K562 (cell line): ENCODE measurements at regions not wholly inside any gene's neighbourhood (a gene's known extent, or its start where the extent isn't known, plus 50 kb on each side); places are given as distances from the start of the nearest gene placed in this dataset.

Source experiments
- ATAC-seq: fragments of 200-7000 bp; cut with Tn5 transposase; 3 replicates; pipeline ENCODE4 v1.9.1; 2020; ENCODE audit warnings: moderate library complexity
- BruUV-seq: library from RNA; stranded (reverse); fragments of 400-500 nt; replicated peaks from 2 replicates; lab custom pipeline; 2021; lab: Mats Ljungman, UMichigan
- CTCF ChIA-PET: fragments of 300-600 bp; formaldehyde crosslinking; extraction: SDS; loops from one replicate; lab custom pipeline; 2021; ENCODE audit warnings: low intra/inter-chr PET ratio; lab: Yijun Ruan, JAX
- POLR2A ChIA-PET: fragments of 300-600, 350-650 bp; sonication (Branson Sonifier 250); formaldehyde crosslinking; extraction: SDS; loops from one replicate; lab custom pipeline; 2021; ENCODE audit warnings: antibody characterized with exemption, inconsistent platforms; lab: Yijun Ruan, JAX
- DNase-seq, 4 experiments: peaks; one replicate each; pipeline versions ENCODE4 v3.0.0 to v3.0.0-alpha.2; 2011 to 2018; ENCODE audit warnings: low spot score in 3 of 4, mixed read lengths in 3 of 4; ENCODE audit errors: extremely low read depth in 1 of 4
- FAIRE-seq: peaks from 2 replicates; lab custom pipeline; 2011; peaks lifted over from hg19 to GRCh38; lab: Jason Lieb, UNC
- H2AFZ ChIP-seq: 2 replicates; pipeline ENCODE4 v1.6.0; 2011; ENCODE audit warnings: low read depth, low read length, control low read depth, inconsistent platforms
- H3K27ac ChIP-seq: fragments of 200-600 bp; 3 replicates; pipeline ENCODE4 v1.8.0; 2011; ENCODE audit warnings: low read depth, mild to moderate bottlenecking, control low read depth, inconsistent platforms, low read length, moderate library complexity, mixed read lengths; ENCODE audit errors: extremely low read depth
- H3K27me3 ChIP-seq, 2 experiments: fragments of 300-600 bp in 1 of 2; 2 replicates in 1 of 2; 3 replicates in 1 of 2; pipeline versions ENCODE4 v1.6.0 to v1.8.0; 2011; ENCODE audit warnings: inconsistent platforms in 2 of 2, low read length in 2 of 2, mild to moderate bottlenecking in 1 of 2, mixed read lengths in 1 of 2, moderate library complexity in 1 of 2; ENCODE audit not compliant: control insufficient read depth in 2 of 2, insufficient read depth in 2 of 2
- H3K36me3 ChIP-seq: fragments of 300-600 bp; 3 replicates; pipeline ENCODE4 v1.8.0; 2011; ENCODE audit warnings: mild to moderate bottlenecking, low read length, inconsistent platforms; ENCODE audit not compliant: control insufficient read depth, insufficient read depth
- H3K4me1 ChIP-seq, 2 experiments: fragments of 200-600 bp in 1 of 2; replicated peaks in 1 of 2; 2 replicates in 1 of 2; 3 replicates in 1 of 2; pipeline versions ENCODE4 v1.5.1 to v1.8.0; 2011; ENCODE audit warnings: inconsistent platforms in 2 of 2, low read length in 2 of 2, mild to moderate bottlenecking in 1 of 2, mixed read lengths in 1 of 2, moderate library complexity in 1 of 2; ENCODE audit not compliant: control insufficient read depth in 2 of 2, insufficient read depth in 2 of 2
- H3K4me2 ChIP-seq: 2 replicates; pipeline ENCODE4 v1.6.1; 2011; ENCODE audit warnings: low read length, control low read depth, inconsistent platforms, mixed read lengths; ENCODE audit not compliant: insufficient read depth
- H3K4me3 ChIP-seq: fragments of 200-600 bp; sonication (generic), shearing (Covaris generic); 2 replicates; pipeline ENCODE4 v1.5.1; 2016; ENCODE audit warnings: control low read depth, inconsistent platforms
- H3K79me2 ChIP-seq: fragments of 200-600 bp; 3 replicates; pipeline ENCODE4 v1.8.0; 2011; ENCODE audit warnings: low read length, inconsistent platforms; ENCODE audit not compliant: control insufficient read depth, insufficient read depth
- H3K9ac ChIP-seq, 2 experiments: 2 replicates each; pipeline versions ENCODE4 v1.6.0 to v1.6.1; 2011; ENCODE audit warnings: low read depth in 2 of 2, low read length in 2 of 2, control low read depth in 1 of 2, inconsistent platforms in 1 of 2, mild to moderate bottlenecking in 1 of 2, mixed read lengths in 1 of 2; ENCODE audit not compliant: insufficient read depth in 1 of 2
- H3K9me1 ChIP-seq: one replicate; pipeline ENCODE4 v1.6.0; 2011; ENCODE audit warnings: inconsistent platforms, mild to moderate bottlenecking, low read length, moderate library complexity; ENCODE audit not compliant: control insufficient read depth, insufficient read depth
- H3K9me3 ChIP-seq: replicated peaks from 2 replicates; pipeline ENCODE4 v1.5.1; 2011; ENCODE audit warnings: low read depth, low read length, inconsistent platforms; ENCODE audit not compliant: control insufficient read depth, insufficient read depth
- H4K20me1 ChIP-seq: replicated peaks from 2 replicates; pipeline ENCODE4 v1.6.1; 2011; ENCODE audit warnings: low read length, inconsistent platforms, mixed read lengths; ENCODE audit not compliant: control insufficient read depth, insufficient read depth
- WGBS: fragments of 100-300 bp; shearing (Covaris generic); methylation state at CpG from one replicate; pipeline ENCODE4 v1.1.6; 2016; ENCODE audit warnings: low coverage, mixed read lengths; ENCODE audit not compliant: insufficient coverage; ENCODE audit errors: missing lambda C conversion rate; 5-methylcytosine and 5-hydroxymethylcytosine counted together
- in situ Hi-C: fragments of 300-500 bp; cut with MboI; formaldehyde crosslinking; loops from 4 replicates; pipeline ENCODE4 v1.15.0; 2018; ENCODE audit warnings: inconsistent platforms, mixed read lengths
- intact Hi-C: fragments of 100-400 bp; cut with micrococcal nuclease; formaldehyde crosslinking; loops from 2 replicates; pipeline ENCODE4 v1.14.2; 2022
- TF ChIP-seq, protein P1 (sequence below): IDR thresholded peaks from 2 replicates; pipeline ENCODE4 v1.6.1; 2016; ENCODE audit warnings: missing genetic modification characterization, missing compliant biosample characterization
- TF ChIP-seq, protein P2 (sequence below): fragments of 200-600 bp; sonication (generic); IDR thresholded peaks from one replicate; pipeline ENCODE4 v1.6.1; 2012; ENCODE audit warnings: mild to moderate bottlenecking, low read depth, low read length, inconsistent platforms

DNA sequence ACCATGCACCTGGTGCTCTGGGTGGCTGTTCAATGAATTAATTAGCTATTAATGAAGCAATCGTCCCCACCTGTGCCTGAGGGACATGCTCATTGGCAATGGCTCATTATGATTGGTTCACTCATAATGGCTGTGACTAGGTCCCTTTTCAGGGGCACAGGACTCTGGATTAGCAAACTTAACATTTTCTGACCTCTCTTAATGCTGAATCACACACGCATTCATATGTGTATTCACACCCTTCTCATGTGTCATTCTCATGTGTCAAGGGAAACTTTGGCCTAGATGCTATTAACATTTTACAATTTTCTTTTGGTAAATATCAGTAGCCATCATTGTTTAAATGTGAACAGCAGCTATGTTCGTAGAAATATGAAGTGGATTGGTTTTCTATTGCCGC lies 98.9 kb upstream of the PMAIP1 start:
- H3K27me3 ChIP-seq = peaks cover 0 to 10% of the 10 kb centered on the region in 2 experiments; a peak in 2 of 5 replicates
- H3K9me3 ChIP-seq = no peaks in the 10 kb centered on the region
- ATAC-seq (no peak), DNase-seq (no peak), FAIRE-seq (no peak)
- H4K20me1 ChIP-seq = no peaks in the 10 kb centered on the region
- no peaks in the 10 kb centered on the region for H3K4me1 ChIP-seq
- no peak overlapping the region for H3K9ac ChIP-seq
- H2AFZ ChIP-seq = no peak overlapping the region
- BruUV-seq = no TSS peak
- intact Hi-C loops (no loop called here), in situ Hi-C loops (no loop called here)
- TF ChIP-seq, protein P1, sequence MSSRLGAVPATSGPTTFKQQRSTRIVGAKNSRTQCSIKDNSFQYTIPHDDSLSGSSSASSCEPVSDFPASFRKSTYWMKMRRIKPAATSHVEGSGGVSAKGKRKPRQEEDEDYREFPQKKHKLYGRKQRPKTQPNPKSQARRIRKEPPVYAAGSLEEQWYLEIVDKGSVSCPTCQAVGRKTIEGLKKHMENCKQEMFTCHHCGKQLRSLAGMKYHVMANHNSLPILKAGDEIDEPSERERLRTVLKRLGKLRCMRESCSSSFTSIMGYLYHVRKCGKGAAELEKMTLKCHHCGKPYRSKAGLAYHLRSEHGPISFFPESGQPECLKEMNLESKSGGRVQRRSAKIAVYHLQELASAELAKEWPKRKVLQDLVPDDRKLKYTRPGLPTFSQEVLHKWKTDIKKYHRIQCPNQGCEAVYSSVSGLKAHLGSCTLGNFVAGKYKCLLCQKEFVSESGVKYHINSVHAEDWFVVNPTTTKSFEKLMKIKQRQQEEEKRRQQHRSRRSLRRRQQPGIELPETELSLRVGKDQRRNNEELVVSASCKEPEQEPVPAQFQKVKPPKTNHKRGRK (tag) = no peak
- TF ChIP-seq, protein P2, sequence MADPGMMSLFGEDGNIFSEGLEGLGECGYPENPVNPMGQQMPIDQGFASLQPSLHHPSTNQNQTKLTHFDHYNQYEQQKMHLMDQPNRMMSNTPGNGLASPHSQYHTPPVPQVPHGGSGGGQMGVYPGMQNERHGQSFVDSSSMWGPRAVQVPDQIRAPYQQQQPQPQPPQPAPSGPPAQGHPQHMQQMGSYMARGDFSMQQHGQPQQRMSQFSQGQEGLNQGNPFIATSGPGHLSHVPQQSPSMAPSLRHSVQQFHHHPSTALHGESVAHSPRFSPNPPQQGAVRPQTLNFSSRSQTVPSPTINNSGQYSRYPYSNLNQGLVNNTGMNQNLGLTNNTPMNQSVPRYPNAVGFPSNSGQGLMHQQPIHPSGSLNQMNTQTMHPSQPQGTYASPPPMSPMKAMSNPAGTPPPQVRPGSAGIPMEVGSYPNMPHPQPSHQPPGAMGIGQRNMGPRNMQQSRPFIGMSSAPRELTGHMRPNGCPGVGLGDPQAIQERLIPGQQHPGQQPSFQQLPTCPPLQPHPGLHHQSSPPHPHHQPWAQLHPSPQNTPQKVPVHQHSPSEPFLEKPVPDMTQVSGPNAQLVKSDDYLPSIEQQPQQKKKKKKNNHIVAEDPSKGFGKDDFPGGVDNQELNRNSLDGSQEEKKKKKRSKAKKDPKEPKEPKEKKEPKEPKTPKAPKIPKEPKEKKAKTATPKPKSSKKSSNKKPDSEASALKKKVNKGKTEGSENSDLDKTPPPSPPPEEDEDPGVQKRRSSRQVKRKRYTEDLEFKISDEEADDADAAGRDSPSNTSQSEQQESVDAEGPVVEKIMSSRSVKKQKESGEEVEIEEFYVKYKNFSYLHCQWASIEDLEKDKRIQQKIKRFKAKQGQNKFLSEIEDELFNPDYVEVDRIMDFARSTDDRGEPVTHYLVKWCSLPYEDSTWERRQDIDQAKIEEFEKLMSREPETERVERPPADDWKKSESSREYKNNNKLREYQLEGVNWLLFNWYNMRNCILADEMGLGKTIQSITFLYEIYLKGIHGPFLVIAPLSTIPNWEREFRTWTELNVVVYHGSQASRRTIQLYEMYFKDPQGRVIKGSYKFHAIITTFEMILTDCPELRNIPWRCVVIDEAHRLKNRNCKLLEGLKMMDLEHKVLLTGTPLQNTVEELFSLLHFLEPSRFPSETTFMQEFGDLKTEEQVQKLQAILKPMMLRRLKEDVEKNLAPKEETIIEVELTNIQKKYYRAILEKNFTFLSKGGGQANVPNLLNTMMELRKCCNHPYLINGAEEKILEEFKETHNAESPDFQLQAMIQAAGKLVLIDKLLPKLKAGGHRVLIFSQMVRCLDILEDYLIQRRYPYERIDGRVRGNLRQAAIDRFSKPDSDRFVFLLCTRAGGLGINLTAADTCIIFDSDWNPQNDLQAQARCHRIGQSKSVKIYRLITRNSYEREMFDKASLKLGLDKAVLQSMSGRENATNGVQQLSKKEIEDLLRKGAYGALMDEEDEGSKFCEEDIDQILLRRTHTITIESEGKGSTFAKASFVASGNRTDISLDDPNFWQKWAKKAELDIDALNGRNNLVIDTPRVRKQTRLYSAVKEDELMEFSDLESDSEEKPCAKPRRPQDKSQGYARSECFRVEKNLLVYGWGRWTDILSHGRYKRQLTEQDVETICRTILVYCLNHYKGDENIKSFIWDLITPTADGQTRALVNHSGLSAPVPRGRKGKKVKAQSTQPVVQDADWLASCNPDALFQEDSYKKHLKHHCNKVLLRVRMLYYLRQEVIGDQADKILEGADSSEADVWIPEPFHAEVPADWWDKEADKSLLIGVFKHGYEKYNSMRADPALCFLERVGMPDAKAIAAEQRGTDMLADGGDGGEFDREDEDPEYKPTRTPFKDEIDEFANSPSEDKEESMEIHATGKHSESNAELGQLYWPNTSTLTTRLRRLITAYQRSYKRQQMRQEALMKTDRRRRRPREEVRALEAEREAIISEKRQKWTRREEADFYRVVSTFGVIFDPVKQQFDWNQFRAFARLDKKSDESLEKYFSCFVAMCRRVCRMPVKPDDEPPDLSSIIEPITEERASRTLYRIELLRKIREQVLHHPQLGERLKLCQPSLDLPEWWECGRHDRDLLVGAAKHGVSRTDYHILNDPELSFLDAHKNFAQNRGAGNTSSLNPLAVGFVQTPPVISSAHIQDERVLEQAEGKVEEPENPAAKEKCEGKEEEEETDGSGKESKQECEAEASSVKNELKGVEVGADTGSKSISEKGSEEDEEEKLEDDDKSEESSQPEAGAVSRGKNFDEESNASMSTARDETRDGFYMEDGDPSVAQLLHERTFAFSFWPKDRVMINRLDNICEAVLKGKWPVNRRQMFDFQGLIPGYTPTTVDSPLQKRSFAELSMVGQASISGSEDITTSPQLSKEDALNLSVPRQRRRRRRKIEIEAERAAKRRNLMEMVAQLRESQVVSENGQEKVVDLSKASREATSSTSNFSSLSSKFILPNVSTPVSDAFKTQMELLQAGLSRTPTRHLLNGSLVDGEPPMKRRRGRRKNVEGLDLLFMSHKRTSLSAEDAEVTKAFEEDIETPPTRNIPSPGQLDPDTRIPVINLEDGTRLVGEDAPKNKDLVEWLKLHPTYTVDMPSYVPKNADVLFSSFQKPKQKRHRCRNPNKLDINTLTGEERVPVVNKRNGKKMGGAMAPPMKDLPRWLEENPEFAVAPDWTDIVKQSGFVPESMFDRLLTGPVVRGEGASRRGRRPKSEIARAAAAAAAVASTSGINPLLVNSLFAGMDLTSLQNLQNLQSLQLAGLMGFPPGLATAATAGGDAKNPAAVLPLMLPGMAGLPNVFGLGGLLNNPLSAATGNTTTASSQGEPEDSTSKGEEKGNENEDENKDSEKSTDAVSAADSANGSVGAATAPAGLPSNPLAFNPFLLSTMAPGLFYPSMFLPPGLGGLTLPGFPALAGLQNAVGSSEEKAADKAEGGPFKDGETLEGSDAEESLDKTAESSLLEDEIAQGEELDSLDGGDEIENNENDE = no peak
- WGBS = 3% methylated on average over 4 of the region's 4 CpGs
- no peak overlapping the region for H3K4me2 ChIP-seq
- H3K27ac ChIP-seq = no peak overlapping the region
- H3K4me3 ChIP-seq = no peak overlapping the region
- no peaks in the 10 kb centered on the region for H3K79me2 ChIP-seq
- no peaks in the 10 kb centered on the region for H3K36me3 ChIP-seq
- ChIA-PET POLR2A (interaction anchor here (1.2 kb wide), 1 partner anchor 51 kb away, joined by 3 read pairs; no protein-coding TSS in a partner anchor), CTCF (no interaction called here)
- H3K9me1 ChIP-seq = no peaks in the 10 kb centered on the region
